NCI-H226 (cell line): ENCODE measurements at regions not wholly inside any gene's neighbourhood (a gene's known extent, or its start where the extent isn't known, plus 50 kb on each side); places are given as distances from the start of the nearest gene placed in this dataset.
"Not testable (repeated sequence)": the region's sequence is repeated elsewhere in the genome, so short reads cannot be mapped to it uniquely, and the experiment has no call there.

Experiments used
- DNase-seq: peaks from one replicate; pipeline ENCODE4 v3.0.0-alpha.2; 2015

GRCh38 chr11:114949614-114950351, 271.5 kb downstream of the NXPE2 start:
- no peak for DNase-seq

- no peak for DNase-seq
Measured at GRCh38 chr11:114953039-114953438, 274.7 kb downstream of the NXPE2 start.

- DNase-seq = no peak
Measured at GRCh38 chr11:114955923-114956322, 277.6 kb downstream of the NXPE2 start.

GRCh38 chr11:114956566-114956965, 278.2 kb downstream of the NXPE2 start:
- no peak for DNase-seq

GRCh38 chr11:114959953-114960505, 281.7 kb downstream of the NXPE2 start:
- no peak for DNase-seq

GRCh38 chr11:114960819-114961218, 282.5 kb downstream of the NXPE2 start:
- DNase-seq = not testable (repeated sequence)

GRCh38 chr11:114964676-114965214, 286.4 kb downstream of the NXPE2 start:
- DNase-seq = no peak

GRCh38 chr11:114970927-114971645, 292.8 kb downstream of the NXPE2 start:
- DNase-seq = no peak

GRCh38 chr11:114972105-114972504, 293.8 kb downstream of the NXPE2 start:
- DNase-seq = no peak

GRCh38 chr11:114977651-114978050, 299.3 kb downstream of the NXPE2 start:
- DNase-seq = no peak

GRCh38 chr11:114982141-114982540, 303.8 kb downstream of the NXPE2 start:
- DNase-seq = no peak

GRCh38 chr11:114984611-114985163, 306.4 kb downstream of the NXPE2 start:
- no peak for DNase-seq

- no peak for DNase-seq
Measured at GRCh38 chr11:114986365-114986764, 308.0 kb downstream of the NXPE2 start.

- DNase-seq = no peak
Measured at GRCh38 chr11:114987186-114987760, 308.9 kb downstream of the NXPE2 start.

GRCh38 chr11:114988644-114989043, 310.3 kb downstream of the NXPE2 start:
- no peak for DNase-seq

- DNase-seq = no peak
Measured at GRCh38 chr11:114989536-114989935, 311.2 kb downstream of the NXPE2 start.

- no peak for DNase-seq
Measured at GRCh38 chr11:115005663-115006062, 327.3 kb downstream of the NXPE2 start.

GRCh38 chr11:115007851-115008250, 329.5 kb downstream of the NXPE2 start:
- no peak for DNase-seq

- DNase-seq = no peak
Measured at GRCh38 chr11:115008799-115009198, 330.5 kb downstream of the NXPE2 start.

- no peak for DNase-seq
Measured at GRCh38 chr11:115017529-115017928, 339.2 kb downstream of the NXPE2 start.

- no peak for DNase-seq
Measured at GRCh38 chr11:115030166-115030565, 351.8 kb downstream of the NXPE2 start.

- DNase-seq = no peak
Measured at GRCh38 chr11:115036406-115037180, 358.3 kb downstream of the NXPE2 start.
